ENCODE measurements at regions not wholly inside any gene's neighbourhood (a gene's known extent, or its start where the extent isn't known, plus 50 kb on each side); places are given as distances from the start of the nearest gene placed in this dataset.

DNA sequence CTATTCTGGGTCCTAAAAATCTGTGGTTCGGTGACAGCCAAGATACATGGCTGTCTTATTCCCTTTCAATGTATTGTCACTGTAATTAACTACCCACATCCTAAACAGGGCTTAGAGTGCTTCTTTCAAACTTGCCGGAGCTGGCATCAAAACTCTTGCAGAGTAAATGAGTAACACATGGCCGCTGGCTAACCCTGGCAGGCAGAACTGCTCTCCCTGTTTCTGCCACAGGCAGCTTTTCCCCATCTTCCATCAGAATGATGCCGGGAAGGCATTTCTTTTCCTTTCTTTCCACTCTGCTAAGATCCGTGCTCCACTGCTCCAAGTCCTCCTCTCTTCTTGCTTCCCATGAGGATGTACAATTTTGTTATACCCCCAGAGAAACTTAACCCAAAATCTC, 54.8 kb upstream of the PTPRM start:
- TF ChIP-seq, protein P1, sequence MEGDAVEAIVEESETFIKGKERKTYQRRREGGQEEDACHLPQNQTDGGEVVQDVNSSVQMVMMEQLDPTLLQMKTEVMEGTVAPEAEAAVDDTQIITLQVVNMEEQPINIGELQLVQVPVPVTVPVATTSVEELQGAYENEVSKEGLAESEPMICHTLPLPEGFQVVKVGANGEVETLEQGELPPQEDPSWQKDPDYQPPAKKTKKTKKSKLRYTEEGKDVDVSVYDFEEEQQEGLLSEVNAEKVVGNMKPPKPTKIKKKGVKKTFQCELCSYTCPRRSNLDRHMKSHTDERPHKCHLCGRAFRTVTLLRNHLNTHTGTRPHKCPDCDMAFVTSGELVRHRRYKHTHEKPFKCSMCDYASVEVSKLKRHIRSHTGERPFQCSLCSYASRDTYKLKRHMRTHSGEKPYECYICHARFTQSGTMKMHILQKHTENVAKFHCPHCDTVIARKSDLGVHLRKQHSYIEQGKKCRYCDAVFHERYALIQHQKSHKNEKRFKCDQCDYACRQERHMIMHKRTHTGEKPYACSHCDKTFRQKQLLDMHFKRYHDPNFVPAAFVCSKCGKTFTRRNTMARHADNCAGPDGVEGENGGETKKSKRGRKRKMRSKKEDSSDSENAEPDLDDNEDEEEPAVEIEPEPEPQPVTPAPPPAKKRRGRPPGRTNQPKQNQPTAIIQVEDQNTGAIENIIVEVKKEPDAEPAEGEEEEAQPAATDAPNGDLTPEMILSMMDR (IDR thresholded peaks at IDR 0.05): no peak
- TF ChIP-seq POLR2AphosphoS5 (IDR thresholded peaks at IDR 0.05; ENCODE audit: low read depth, low read length): no peak
- TF ChIP-seq, protein P2, sequence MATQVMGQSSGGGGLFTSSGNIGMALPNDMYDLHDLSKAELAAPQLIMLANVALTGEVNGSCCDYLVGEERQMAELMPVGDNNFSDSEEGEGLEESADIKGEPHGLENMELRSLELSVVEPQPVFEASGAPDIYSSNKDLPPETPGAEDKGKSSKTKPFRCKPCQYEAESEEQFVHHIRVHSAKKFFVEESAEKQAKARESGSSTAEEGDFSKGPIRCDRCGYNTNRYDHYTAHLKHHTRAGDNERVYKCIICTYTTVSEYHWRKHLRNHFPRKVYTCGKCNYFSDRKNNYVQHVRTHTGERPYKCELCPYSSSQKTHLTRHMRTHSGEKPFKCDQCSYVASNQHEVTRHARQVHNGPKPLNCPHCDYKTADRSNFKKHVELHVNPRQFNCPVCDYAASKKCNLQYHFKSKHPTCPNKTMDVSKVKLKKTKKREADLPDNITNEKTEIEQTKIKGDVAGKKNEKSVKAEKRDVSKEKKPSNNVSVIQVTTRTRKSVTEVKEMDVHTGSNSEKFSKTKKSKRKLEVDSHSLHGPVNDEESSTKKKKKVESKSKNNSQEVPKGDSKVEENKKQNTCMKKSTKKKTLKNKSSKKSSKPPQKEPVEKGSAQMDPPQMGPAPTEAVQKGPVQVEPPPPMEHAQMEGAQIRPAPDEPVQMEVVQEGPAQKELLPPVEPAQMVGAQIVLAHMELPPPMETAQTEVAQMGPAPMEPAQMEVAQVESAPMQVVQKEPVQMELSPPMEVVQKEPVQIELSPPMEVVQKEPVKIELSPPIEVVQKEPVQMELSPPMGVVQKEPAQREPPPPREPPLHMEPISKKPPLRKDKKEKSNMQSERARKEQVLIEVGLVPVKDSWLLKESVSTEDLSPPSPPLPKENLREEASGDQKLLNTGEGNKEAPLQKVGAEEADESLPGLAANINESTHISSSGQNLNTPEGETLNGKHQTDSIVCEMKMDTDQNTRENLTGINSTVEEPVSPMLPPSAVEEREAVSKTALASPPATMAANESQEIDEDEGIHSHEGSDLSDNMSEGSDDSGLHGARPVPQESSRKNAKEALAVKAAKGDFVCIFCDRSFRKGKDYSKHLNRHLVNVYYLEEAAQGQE (IDR thresholded peaks at IDR 0.05; ENCODE audit: insufficient read depth in 1 of 2, low read depth in 2 of 2, low read length in 1 of 2): no peak
- no peak for TF ChIP-seq TCF7L2 (IDR thresholded peaks at IDR 0.05; ENCODE audit: low read depth, low read length)
